ENCODE measurements at regions not wholly inside any gene's neighbourhood (a gene's known extent, or its start where the extent isn't known, plus 50 kb on each side); places are given as distances from the start of the nearest gene placed in this dataset.

- TF ChIP-seq SREBF2 (IDR thresholded peaks at IDR 0.05): no peak
- no peak for TF ChIP-seq HDAC2 (IDR thresholded peaks at IDR 0.05)
- TF ChIP-seq NR3C1 (IDR thresholded peaks at IDR 0.05): no peak
- TF ChIP-seq CTCF (IDR thresholded peaks at IDR 0.05): no peak
- no peak for TF ChIP-seq FOXS1 (CRISPR knock-in tag; IDR thresholded peaks at IDR 0.05)
- TF ChIP-seq E2F6 (IDR thresholded peaks at IDR 0.05; ENCODE audit: borderline replicate concordance, low read depth): no peak
- TF ChIP-seq HOXB5 (CRISPR knock-in tag; IDR thresholded peaks at IDR 0.05): no peak
- no peak for TF ChIP-seq BCL3 (IDR thresholded peaks at IDR 0.05)
- Histone ChIP-seq H3K4me3 (no peak overlapping the region), H3K4me1 (no peaks in the 10 kb centered on the region), H3K27ac (no peak overlapping the region), H3K9me3 (no peaks in the 10 kb centered on the region; the same call in 2 of the 3 replicates), H3K4me2 (no peak overlapping the region)
- ATAC-seq (no peak), FAIRE-seq (no peak), DNase-seq (ENCODE audit: low read depth in 1 of 2, low spot score in 1 of 2) (no peak)
- POLR2A ChIA-PET: no interaction called here
- CTCF ChIA-PET: no interaction called here
- WGBS (ENCODE audit: missing lambda C conversion rate): 17% methylated on average over 12 of the region's 14 CpGs
Observed at GRCh38 chr17:22410136-22410535, 717.8 kb downstream of the KCNJ18 start.

- TF ChIP-seq FOXS1 (CRISPR knock-in tag; IDR thresholded peaks at IDR 0.05) (no peak), ZNF302 (CRISPR knock-in tag; IDR thresholded peaks at IDR 0.05) (no peak), CBX8 (IDR thresholded peaks at IDR 0.05) (no peak), MAX (IDR thresholded peaks at IDR 0.05) (no peak), POLR2AphosphoS2 (conservative IDR thresholded peaks at IDR 0.05; ENCODE audit: low read length) (no peak), FOSB (CRISPR knock-in tag; IDR thresholded peaks at IDR 0.05) (no peak), JUNB (IDR thresholded peaks at IDR 0.05) (no peak), SMC3 (IDR thresholded peaks at IDR 0.05) (no peak), CHD2 (IDR thresholded peaks at IDR 0.05; ENCODE audit: low read length, partially characterized antibody) (no peak), NFE2L2 (conservative IDR thresholded peaks at IDR 0.05; ENCODE audit: low read length) (no peak), REST (IDR thresholded peaks at IDR 0.05) (no peak), RNF2 (IDR thresholded peaks at IDR 0.05; ENCODE audit: borderline replicate concordance, low read depth) (no peak), ATOH8 (CRISPR knock-in tag; IDR thresholded peaks at IDR 0.05; ENCODE audit: low read depth) (no peak), RAD21 (conservative IDR thresholded peaks at IDR 0.05 in 1 of 2, IDR thresholded peaks at IDR 0.05 in 1 of 2) (no peak), HDAC2 (IDR thresholded peaks at IDR 0.05) (no peak), MYC (IDR thresholded peaks at IDR 0.05; ENCODE audit: borderline replicate concordance, low read length) (no peak), ZC3H11A (IDR thresholded peaks at IDR 0.05) (no peak), KDM1A (IDR thresholded peaks at IDR 0.05; ENCODE audit: low read depth) (no peak), EP300 (IDR thresholded peaks at IDR 0.05) (no peak)
- no peaks in the 10 kb centered on the region; the same call in 2 of the 3 replicates for H3K9me3 ChIP-seq
- POLR2A ChIA-PET: no interaction called here
Observed at GRCh38 chr17:22411185-22411784, 719.0 kb downstream of the KCNJ18 start.

More at GRCh38 chr17:22411185-22411784, 719.0 kb downstream of the KCNJ18 start:
- H3K4me1 ChIP-seq: no peaks in the 10 kb centered on the region
- H3K27ac ChIP-seq: no peak overlapping the region
- 37% methylated on average over 37 of the region's 38 CpGs for WGBS (ENCODE audit: missing lambda C conversion rate)
- CTCF ChIA-PET: no interaction called here
- no peak overlapping the region for H3K4me2 ChIP-seq
- FAIRE-seq (no peak), ATAC-seq (no peak), DNase-seq (ENCODE audit: low read depth in 1 of 2, low spot score in 1 of 2) (no peak)
- H3K4me3 ChIP-seq: no peak overlapping the region
